Astrocyte (in vitro differentiated cells and primary cell): ENCODE measurements at regions not wholly inside any gene's neighbourhood (a gene's known extent, or its start where the extent isn't known, plus 50 kb on each side); places are given as distances from the start of the nearest gene placed in this dataset.

Experiments
- CTCF ChIP-seq: IDR thresholded peaks from 2 replicates; pipeline ENCODE4 v1.5.1; 2011; ENCODE audit warnings: low read depth, mild to moderate bottlenecking, inconsistent platforms, low read length, moderate library complexity; ENCODE audit not compliant: insufficient read depth
- EZH2 ChIP-seq: IDR thresholded peaks from 2 replicates; pipeline ENCODE4 v1.6.1; 2012; ENCODE audit warnings: mild to moderate bottlenecking, low read length, inconsistent platforms; ENCODE audit not compliant: insufficient read depth

GRCh38 chr2:64842030-64842429, 147.2 kb upstream of the SLC1A4 start:
- TF ChIP-seq CTCF = no peak
- no peak for TF ChIP-seq EZH2
